Kidney epithelial cell (primary cell): ENCODE measurements at regions not wholly inside any gene's neighbourhood (a gene's known extent, or its start where the extent isn't known, plus 50 kb on each side); places are given as distances from the start of the nearest gene placed in this dataset.

ENCODE experiments used
- DNase-seq: peaks from one replicate; pipeline ENCODE4 v3.0.0-alpha.2; 2010; ENCODE audit warnings: low read depth
- H3K27me3 ChIP-seq: 2 replicates; pipeline ENCODE4 v1.6.0; 2011; ENCODE audit warnings: low read length; ENCODE audit not compliant: control insufficient read depth, insufficient read depth
- H3K36me3 ChIP-seq: 2 replicates; pipeline ENCODE4 v1.5.1; 2011; ENCODE audit warnings: low read length; ENCODE audit not compliant: control insufficient read depth, insufficient read depth
- H3K4me3 ChIP-seq: 2 replicates; pipeline ENCODE4 v1.5.1; 2011; ENCODE audit warnings: low read depth, mild to moderate bottlenecking, control low read depth, low read length
- TF ChIP-seq, protein P1 (sequence below): IDR thresholded peaks from 2 replicates; pipeline ENCODE4 v1.5.1; 2011; ENCODE audit warnings: mild to moderate bottlenecking, moderate library complexity, low read length, control low read depth, inconsistent platforms; ENCODE audit not compliant: insufficient read depth, poor library complexity, severe bottlenecking

DNA sequence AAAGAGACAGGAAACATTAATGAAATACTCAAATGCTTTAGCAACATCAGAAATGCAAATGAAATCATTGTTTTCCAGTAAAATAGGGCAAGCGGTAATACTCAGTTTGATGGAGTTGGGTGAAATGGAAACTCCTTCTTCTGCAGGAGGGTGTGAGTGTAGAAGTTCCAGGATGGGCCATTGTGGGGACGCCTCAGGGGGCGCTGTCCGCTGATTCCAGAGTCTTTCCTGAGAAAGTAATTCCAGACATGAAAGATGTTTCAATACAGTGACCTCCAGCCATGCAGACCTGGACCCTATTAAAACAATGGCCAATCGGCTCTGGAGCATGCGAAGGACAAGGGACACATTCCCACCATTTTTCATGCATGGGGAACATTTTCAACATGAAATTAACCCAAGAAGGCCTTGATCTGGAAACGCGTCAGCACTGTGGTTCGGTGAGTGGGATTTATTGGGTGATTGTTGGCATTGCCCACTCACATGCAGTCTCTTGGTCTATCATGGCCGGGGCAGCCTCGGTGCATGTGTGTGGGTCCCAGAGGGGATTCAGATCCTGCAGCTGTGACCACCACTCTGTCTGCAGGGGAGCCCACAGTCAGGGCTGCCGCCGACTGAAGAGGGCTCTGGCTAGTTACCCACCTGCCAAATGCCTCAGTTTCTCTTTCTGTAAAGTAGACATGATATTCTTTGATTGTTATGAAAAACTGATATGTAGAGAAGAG lies 132.6 kb upstream of the IRX4 start:
- TF ChIP-seq, protein P1, sequence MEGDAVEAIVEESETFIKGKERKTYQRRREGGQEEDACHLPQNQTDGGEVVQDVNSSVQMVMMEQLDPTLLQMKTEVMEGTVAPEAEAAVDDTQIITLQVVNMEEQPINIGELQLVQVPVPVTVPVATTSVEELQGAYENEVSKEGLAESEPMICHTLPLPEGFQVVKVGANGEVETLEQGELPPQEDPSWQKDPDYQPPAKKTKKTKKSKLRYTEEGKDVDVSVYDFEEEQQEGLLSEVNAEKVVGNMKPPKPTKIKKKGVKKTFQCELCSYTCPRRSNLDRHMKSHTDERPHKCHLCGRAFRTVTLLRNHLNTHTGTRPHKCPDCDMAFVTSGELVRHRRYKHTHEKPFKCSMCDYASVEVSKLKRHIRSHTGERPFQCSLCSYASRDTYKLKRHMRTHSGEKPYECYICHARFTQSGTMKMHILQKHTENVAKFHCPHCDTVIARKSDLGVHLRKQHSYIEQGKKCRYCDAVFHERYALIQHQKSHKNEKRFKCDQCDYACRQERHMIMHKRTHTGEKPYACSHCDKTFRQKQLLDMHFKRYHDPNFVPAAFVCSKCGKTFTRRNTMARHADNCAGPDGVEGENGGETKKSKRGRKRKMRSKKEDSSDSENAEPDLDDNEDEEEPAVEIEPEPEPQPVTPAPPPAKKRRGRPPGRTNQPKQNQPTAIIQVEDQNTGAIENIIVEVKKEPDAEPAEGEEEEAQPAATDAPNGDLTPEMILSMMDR, result no peak
- H3K36me3 ChIP-seq, result no peaks in the 10 kb centered on the region
- H3K27me3 ChIP-seq, result no peaks in the 10 kb centered on the region
- no peak overlapping the region for H3K4me3 ChIP-seq
- DNase-seq, result no peak

DNA sequence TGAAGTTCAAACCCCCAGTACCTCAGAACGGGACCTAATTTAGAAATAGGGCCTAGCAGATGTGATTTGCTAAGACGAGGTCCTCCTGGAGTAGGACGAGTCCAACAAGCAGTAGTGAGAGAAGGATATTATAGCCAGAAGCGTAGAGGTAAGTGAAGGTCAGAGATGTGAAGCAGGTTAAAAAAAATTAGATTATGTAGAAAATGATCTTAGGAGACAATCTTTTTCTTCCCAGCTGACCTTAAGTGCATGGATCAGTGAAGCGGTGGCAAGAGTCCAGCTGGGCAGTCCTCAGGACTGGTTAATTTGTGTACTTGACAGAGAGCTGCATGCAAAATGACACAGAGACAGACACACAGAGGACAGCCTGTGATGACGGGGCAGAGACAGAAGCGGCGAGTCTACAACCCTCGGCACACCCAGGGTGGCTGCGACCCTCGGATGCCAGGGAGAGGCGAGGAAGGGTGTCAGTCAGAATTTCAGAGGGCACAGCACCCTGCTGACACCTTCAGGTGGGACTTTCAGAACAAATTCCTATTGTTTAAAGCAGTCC lies 131.4 kb upstream of the IRX4 start:
- H3K27me3 ChIP-seq, result no peaks in the 10 kb centered on the region
- TF ChIP-seq, protein P1, result no peak
- H3K4me3 ChIP-seq, result no peak overlapping the region
- DNase-seq, result no peak
- H3K36me3 ChIP-seq, result no peaks in the 10 kb centered on the region

DNA sequence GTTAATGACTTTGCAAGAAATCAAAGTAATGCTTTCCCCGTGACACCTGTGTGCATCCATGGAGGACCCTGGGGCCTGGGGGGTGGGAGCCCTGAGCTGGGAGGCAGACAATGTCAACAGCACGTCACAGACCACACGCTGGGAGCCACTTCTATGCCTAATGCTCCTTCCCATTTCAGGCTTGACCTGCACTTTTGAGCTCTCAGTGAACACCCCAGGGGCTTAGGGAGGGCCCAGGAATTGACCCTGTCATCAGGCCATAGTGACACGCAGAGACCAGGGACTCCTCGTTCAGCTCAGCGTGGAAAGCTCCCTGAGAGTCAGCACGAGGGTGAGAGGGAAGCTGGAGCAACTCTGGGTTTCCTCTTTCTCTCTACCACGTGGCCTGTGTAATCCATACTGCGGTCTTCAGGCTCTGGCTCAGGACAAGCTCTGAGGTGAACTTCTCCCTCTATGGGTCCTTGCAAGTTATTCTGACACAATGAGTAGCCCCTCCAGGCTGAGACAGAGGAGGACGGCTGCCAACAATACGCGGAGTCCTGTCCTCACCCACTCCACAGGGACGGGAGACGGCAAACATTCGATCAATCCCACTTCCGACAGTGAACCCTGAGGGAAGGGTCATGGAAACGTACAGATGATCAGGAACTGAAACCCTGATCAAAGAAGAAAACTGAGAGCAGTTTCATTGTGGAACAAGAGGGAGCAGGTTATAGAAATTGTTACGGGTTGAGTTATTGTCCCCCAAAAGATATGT lies 130.8 kb upstream of the IRX4 start:
- TF ChIP-seq, protein P1, result no peak
- DNase-seq, result no peak
- Histone ChIP-seq H3K27me3 (no peaks in the 10 kb centered on the region), H3K36me3 (no peaks in the 10 kb centered on the region), H3K4me3 (no peak overlapping the region)

DNA sequence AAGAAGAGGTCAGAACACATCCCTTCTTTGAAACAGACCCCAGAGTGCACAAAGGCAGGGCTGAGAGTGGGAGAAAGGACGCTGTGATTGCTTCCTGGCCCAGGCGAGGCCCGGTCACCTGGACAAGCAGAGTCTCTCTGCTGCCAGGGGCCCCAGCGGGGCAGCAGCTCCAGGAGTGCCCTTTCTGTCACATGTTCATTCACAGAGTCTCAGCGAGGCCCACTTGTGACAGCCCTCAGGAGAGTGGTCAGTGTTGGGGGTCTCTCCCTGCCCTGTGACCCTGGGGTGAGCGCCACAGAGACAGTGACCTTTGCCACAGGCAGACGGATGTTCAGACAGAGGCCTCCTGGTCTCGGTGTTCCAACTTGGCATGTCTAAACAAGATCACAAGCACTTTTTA lies 130.2 kb upstream of the IRX4 start:
- Histone ChIP-seq H3K36me3 (no peaks in the 10 kb centered on the region), H3K4me3 (no peak overlapping the region), H3K27me3 (no peaks in the 10 kb centered on the region)
- DNase-seq, result no peak
- TF ChIP-seq, protein P1, result no peak

DNA sequence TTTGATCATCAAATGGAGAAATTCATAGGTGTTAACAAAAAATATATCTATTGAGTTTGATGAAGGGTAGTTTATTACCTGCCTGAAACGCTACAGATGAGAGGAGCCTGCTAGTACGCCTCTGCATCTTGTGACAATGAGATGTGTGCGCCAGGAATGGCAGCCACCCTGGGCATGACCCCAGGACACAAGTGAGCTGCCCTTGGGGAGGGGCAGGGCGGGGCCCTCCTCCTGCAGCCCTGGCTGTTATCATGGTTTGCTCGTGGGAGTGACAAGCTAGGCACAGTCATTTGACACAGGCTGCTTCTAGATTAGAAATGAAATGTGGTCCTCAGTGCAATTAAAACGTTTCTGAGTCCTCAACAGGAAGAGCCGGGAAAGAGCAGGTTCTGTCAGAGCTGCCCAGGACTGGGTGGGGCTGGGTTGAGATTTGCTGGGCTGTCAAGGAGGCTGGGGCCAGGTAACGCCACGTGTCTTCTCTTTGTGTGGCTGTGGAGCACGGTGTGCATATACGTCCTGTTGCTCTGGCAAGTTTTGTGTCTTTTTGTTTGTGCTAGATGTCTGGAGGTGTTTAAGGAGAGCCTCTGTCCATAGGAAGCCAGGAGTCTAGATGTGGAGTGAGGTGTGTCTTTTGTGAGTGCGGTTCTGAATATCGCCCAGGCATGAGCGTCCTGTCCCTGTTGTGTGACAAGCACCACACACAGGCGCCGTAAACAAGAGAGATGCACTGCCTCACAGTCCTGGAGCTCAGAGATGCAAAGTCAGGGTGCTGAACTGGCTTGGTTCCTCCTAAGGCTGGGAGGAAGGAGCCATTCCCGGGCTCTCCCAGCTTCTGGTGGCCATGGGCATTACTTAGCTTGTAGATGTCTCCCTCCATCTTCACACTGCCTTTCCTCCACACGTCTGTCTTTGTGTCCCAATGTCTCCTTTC lies 129.0 kb upstream of the IRX4 start:
- no peak overlapping the region for H3K4me3 ChIP-seq
- H3K36me3 ChIP-seq, result no peaks in the 10 kb centered on the region
- H3K27me3 ChIP-seq, result no peaks in the 10 kb centered on the region
- TF ChIP-seq, protein P1, result no peak
- DNase-seq, result no peak
